ENCODE measurements at regions not wholly inside any gene's neighbourhood (a gene's known extent, or its start where the extent isn't known, plus 50 kb on each side); places are given as distances from the start of the nearest gene placed in this dataset.
"Not testable (repeated sequence)": the region's sequence is repeated elsewhere in the genome, so short reads cannot be mapped to it uniquely, and the experiment has no call there.

DNA sequence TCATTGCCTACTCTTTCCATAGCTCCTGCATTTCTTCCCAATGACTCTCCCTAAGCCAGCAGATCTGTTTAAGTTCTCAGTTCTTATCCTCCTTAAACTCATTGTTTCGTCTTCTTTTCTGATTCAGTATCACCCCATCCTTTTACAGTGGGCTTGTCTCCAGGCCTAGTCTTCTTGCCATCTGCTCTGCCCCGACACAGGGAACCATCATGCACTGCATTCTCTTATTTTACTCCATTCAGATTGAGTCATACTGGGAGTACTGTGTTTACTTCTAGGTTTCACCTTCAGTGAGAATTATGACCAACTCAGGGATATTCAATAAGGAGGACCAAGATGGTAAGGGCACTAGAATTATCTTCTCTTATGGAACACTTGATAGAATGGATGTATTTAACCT lies 115.4 kb downstream of the TRIM43 start:
- TF ChIP-seq, protein P1, sequence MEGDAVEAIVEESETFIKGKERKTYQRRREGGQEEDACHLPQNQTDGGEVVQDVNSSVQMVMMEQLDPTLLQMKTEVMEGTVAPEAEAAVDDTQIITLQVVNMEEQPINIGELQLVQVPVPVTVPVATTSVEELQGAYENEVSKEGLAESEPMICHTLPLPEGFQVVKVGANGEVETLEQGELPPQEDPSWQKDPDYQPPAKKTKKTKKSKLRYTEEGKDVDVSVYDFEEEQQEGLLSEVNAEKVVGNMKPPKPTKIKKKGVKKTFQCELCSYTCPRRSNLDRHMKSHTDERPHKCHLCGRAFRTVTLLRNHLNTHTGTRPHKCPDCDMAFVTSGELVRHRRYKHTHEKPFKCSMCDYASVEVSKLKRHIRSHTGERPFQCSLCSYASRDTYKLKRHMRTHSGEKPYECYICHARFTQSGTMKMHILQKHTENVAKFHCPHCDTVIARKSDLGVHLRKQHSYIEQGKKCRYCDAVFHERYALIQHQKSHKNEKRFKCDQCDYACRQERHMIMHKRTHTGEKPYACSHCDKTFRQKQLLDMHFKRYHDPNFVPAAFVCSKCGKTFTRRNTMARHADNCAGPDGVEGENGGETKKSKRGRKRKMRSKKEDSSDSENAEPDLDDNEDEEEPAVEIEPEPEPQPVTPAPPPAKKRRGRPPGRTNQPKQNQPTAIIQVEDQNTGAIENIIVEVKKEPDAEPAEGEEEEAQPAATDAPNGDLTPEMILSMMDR (conservative IDR thresholded peaks at IDR 0.05 in 1 of 2, IDR thresholded peaks at IDR 0.05 in 1 of 2; ENCODE audit: extremely low read depth in 1 of 2, insufficient read depth in 1 of 2, low read depth in 1 of 2, low read length in 2 of 2), result not testable (repeated sequence)
- not testable (repeated sequence) for TF ChIP-seq EZH2 (IDR thresholded peaks at IDR 0.05; ENCODE audit: borderline replicate concordance, low read length)
